ENCODE measurements at regions not wholly inside any gene's neighbourhood (a gene's known extent, or its start where the extent isn't known, plus 50 kb on each side); places are given as distances from the start of the nearest gene placed in this dataset.

DNA sequence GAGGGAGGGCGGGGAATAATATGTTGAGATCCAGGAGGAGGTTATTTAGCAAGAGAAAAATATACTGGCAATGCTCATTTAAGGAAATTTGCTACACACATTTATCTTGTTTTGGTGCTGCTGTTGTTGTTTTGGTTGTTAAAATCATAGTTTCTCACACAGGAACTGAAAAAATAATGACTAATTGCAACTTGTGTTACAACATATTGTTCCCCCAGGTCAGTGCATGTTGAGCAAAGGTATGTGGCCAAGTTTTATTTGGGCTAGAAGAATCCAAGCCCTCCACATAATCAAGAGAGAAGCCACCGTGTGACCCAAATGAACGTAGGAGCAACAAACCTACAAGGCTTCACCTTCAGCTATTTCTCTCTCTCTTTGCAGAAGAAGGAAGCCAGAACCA lies 220.3 kb upstream of the DAPK1 start:
- no peaks in the 10 kb centered on the region for H3K36me3 Mint-ChIP-seq (ENCODE audit: low read depth, unreplicated experiment)
- DNase-seq (ENCODE audit: low spot score): no peak
- no peaks in the 10 kb centered on the region for H3K27me3 Mint-ChIP-seq (ENCODE audit: unreplicated experiment)
- H3K27ac Mint-ChIP-seq (ENCODE audit: unreplicated experiment): no peak overlapping the region
- TF ChIP-seq, protein P1, sequence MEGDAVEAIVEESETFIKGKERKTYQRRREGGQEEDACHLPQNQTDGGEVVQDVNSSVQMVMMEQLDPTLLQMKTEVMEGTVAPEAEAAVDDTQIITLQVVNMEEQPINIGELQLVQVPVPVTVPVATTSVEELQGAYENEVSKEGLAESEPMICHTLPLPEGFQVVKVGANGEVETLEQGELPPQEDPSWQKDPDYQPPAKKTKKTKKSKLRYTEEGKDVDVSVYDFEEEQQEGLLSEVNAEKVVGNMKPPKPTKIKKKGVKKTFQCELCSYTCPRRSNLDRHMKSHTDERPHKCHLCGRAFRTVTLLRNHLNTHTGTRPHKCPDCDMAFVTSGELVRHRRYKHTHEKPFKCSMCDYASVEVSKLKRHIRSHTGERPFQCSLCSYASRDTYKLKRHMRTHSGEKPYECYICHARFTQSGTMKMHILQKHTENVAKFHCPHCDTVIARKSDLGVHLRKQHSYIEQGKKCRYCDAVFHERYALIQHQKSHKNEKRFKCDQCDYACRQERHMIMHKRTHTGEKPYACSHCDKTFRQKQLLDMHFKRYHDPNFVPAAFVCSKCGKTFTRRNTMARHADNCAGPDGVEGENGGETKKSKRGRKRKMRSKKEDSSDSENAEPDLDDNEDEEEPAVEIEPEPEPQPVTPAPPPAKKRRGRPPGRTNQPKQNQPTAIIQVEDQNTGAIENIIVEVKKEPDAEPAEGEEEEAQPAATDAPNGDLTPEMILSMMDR (IDR thresholded peaks at IDR 0.05; ENCODE audit: unreplicated experiment): no peak
- H3K4me3 Mint-ChIP-seq (ENCODE audit: unreplicated experiment): no peak overlapping the region
- H3K4me1 Mint-ChIP-seq (ENCODE audit: unreplicated experiment): no peaks in the 10 kb centered on the region
- H3K9me3 Mint-ChIP-seq (ENCODE audit: unreplicated experiment): no peaks in the 10 kb centered on the region

GRCh38 chr9:87278971-87279733 lies 218.5 kb upstream of the DAPK1 start:
- H3K27ac Mint-ChIP-seq (ENCODE audit: unreplicated experiment): no peak overlapping the region
- peaks cover 12% of the 10 kb centered on the region for H3K4me1 Mint-ChIP-seq (ENCODE audit: unreplicated experiment)
- no peaks in the 10 kb centered on the region for H3K27me3 Mint-ChIP-seq (ENCODE audit: unreplicated experiment)
- H3K9me3 Mint-ChIP-seq (ENCODE audit: unreplicated experiment): no peaks in the 10 kb centered on the region
- no peak overlapping the region for H3K4me3 Mint-ChIP-seq (ENCODE audit: unreplicated experiment)
- TF ChIP-seq, protein P1 (IDR thresholded peaks at IDR 0.05; ENCODE audit: unreplicated experiment): no peak
- DNase-seq (ENCODE audit: low spot score): no peak
- no peaks in the 10 kb centered on the region for H3K36me3 Mint-ChIP-seq (ENCODE audit: low read depth, unreplicated experiment)

DNA sequence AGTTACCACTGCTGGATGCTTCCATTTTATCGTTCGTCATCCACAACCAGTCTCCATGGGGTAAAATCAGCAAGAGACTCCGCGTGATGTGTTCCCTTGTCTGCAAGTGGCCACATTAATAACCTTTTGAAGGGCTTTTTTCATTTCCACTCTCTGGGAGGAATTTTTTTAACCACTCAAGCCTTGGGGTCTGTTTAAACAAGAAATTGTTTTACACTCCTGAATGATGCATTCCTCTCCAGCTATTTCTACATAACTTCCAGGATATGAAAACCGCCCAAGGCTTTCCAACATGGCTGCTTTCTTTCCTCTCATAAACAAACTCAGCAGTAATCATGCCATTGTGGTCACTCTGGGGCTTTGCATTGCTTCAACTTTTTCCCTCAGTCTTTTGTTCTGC lies 217.2 kb upstream of the DAPK1 start:
- Mint-ChIP-seq H3K27ac (ENCODE audit: unreplicated experiment) (no peak overlapping the region), H3K36me3 (ENCODE audit: low read depth, unreplicated experiment) (no peaks in the 10 kb centered on the region)

DNA sequence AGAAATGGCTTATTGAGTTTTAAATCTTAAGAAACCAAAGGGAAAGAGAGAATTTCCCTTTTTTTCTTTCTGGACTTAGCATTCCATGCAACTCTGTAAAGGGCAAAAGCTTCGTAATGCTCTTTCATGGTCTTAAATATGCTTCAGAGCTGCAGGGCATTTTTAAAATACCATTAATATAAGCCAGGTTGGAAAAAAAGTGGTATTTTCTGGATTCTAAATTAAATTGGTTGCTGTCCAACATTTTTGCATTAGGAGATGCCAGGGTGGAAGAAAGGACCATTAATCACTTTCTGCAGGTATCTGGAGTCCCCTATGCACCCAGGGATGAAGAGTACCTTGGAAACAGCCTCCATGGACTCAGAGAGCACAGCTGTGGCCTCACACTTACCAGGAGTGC lies 215.1 kb upstream of the DAPK1 start:
- H3K27ac Mint-ChIP-seq (ENCODE audit: unreplicated experiment): no peak overlapping the region
- H3K4me3 Mint-ChIP-seq (ENCODE audit: unreplicated experiment): no peak overlapping the region
- TF ChIP-seq, protein P1 (IDR thresholded peaks at IDR 0.05; ENCODE audit: unreplicated experiment): no peak
- DNase-seq (ENCODE audit: low spot score): no peak
- H3K4me1 Mint-ChIP-seq (ENCODE audit: unreplicated experiment): peaks cover 21% of the 10 kb centered on the region
- no peaks in the 10 kb centered on the region for H3K27me3 Mint-ChIP-seq (ENCODE audit: unreplicated experiment)
- H3K36me3 Mint-ChIP-seq (ENCODE audit: low read depth, unreplicated experiment): no peaks in the 10 kb centered on the region
- no peaks in the 10 kb centered on the region for H3K9me3 Mint-ChIP-seq (ENCODE audit: unreplicated experiment)

More for the DNA sequence above, 217.2 kb upstream of the DAPK1 start:
- H3K4me3 Mint-ChIP-seq (ENCODE audit: unreplicated experiment): no peak overlapping the region
- no peaks in the 10 kb centered on the region for H3K27me3 Mint-ChIP-seq (ENCODE audit: unreplicated experiment)
- TF ChIP-seq, protein P1 (IDR thresholded peaks at IDR 0.05; ENCODE audit: unreplicated experiment): no peak
- no peak for DNase-seq (ENCODE audit: low spot score)
- H3K9me3 Mint-ChIP-seq (ENCODE audit: unreplicated experiment): no peaks in the 10 kb centered on the region
- peaks cover 21% of the 10 kb centered on the region for H3K4me1 Mint-ChIP-seq (ENCODE audit: unreplicated experiment)

DNA sequence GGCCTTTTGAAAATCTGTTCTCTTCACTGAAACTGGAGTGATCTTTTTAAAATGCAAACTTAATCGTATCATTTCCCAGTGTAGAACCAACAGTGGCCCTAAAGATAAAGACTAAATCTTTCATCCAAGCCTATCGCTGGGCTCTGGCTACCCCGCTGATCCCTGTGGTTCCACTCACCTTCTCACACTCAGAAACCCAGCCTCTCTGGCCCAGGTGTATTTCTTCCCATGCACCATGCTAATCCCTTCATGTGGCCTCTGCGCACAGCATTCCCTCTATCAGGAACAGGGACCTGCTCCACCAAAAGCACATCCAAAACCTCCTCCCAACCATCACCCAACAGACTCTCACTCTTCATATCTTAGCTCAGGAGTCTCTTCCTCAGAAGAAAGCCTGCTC lies 214.1 kb upstream of the DAPK1 start:
- Mint-ChIP-seq H3K36me3 (ENCODE audit: low read depth, unreplicated experiment) (no peaks in the 10 kb centered on the region), H3K27me3 (ENCODE audit: unreplicated experiment) (no peaks in the 10 kb centered on the region), H3K9me3 (ENCODE audit: unreplicated experiment) (no peaks in the 10 kb centered on the region), H3K4me1 (ENCODE audit: unreplicated experiment) (peaks cover 21% of the 10 kb centered on the region), H3K27ac (ENCODE audit: unreplicated experiment) (no peak overlapping the region), H3K4me3 (ENCODE audit: unreplicated experiment) (no peak overlapping the region)
- DNase-seq (ENCODE audit: low spot score): no peak
- TF ChIP-seq, protein P1 (IDR thresholded peaks at IDR 0.05; ENCODE audit: unreplicated experiment): no peak
